ENCODE measurements at regions not wholly inside any gene's neighbourhood (a gene's known extent, or its start where the extent isn't known, plus 50 kb on each side); places are given as distances from the start of the nearest gene placed in this dataset.
"Not testable (repeated sequence)": the region's sequence is repeated elsewhere in the genome, so short reads cannot be mapped to it uniquely, and the experiment has no call there.

DNA sequence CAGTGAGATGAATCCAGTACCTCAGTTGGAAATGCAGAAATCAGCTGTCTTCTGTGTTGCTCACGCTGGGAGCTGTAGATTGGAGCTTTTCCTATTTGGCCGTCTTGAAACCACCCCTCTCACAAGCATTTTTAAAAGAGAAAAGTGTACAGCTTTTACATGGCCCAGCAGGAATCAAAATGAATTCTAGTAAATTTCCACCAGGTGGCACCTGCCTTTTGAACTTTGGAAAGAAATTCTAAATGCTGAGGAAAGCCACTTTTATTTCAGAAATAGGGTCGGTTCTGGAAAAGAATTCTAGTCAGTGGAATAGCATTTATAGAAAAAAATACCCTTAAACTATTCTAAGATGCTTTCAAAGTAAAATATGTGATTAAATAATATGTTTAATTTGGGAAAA is 647.8 kb downstream of the CD109 start:
- peak in 1 of 3 donors; percentile 15 for DNase-seq (ENCODE audit: low read depth in 2 of 3, low spot score in 2 of 3)

DNA sequence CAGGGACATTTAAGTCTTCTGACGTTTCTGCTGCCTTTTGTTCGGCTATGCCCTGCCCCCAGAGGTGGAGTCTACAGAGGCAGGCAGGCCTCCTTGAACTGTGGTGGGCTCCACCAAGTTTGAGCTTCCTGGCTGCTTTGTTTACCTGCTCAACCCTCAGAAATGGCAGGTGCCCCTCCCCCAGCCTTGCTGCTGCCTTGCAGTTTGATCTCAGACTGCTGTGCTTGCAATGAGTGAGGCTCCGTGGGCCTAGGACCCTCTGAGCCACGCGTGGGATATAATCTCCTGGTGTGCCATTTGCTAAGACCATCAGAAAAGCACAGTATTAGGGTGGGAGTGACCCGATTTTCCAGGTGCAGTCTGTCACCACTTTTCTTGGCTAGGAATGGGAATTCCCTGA is 647.3 kb downstream of the CD109 start:
- DNase-seq (ENCODE audit: low read depth in 2 of 3, low spot score in 2 of 3): not testable (repeated sequence)

DNA sequence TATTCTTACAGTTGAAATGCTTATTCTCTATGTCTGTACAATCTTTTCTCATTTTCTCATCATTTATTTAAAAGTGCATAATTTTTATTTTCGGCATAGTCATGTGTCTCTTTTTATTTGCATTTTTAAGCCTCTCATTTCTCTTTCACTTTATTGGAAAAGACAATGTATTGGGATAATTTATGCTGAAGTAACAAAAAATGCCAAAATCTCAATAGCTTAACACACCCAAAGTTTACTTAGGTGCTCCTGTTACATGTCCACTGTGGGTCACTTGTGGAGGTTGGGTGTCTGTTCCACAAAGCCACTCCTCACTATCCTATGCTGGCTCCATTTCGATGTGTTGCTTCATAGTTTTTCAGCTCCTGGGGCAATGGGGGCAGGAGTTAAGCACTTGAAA is 638.7 kb downstream of the CD109 start:
- DNase-seq (ENCODE audit: low read depth in 2 of 3, low spot score in 2 of 3): no peak

DNA sequence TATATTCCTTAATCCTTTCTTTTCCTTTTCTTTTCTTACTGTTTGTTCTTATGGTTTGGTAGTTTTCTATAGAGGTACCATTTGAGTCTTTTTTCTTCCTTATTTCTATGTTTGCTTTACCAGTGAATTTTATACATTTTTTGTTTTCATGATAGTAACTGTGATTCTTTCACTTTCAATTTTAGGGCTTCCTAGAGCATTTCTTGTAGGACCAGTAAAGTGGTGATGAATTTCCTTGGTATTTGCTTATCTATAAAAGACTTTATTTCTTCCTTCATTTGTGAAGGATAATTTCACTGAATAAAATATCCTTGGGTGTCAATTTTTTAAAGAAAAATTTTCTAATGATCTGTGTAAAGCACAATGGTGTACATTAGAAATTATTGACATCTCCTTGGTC is 637.4 kb downstream of the CD109 start:
- no peak for DNase-seq (ENCODE audit: low read depth in 2 of 3, low spot score in 2 of 3)

GRCh38 chr6:74320715-74321114 is 624.7 kb downstream of the CD109 start:
- DNase-seq (ENCODE audit: low read depth in 2 of 3, low spot score in 2 of 3): no peak

DNA sequence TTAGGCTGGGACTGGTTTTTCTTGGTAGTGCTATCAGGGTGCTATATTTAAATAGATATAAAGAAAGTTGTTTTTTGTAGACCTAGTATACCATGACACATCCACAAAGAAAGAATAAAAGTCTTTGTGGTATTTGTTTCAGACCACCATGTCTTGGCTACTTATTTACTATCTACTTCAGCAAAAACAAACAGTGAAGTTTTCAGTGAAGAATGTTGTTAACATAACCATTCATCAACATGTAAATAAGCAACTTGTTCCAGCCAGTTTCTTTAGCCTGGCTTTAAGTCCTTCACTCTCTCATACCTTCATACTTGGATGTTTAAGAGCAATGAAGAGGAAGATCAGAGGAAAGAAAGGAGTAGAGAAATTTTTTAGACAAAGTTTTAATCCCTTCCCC is 624.1 kb downstream of the CD109 start:
- no peak for DNase-seq (ENCODE audit: low read depth in 2 of 3, low spot score in 2 of 3)

GRCh38 chr6:74319292-74319691 is 623.3 kb downstream of the CD109 start:
- DNase-seq (ENCODE audit: low read depth in 2 of 3, low spot score in 2 of 3): no peak

GRCh38 chr6:74318738-74319137 is 622.7 kb downstream of the CD109 start:
- no peak for DNase-seq (ENCODE audit: low read depth in 2 of 3, low spot score in 2 of 3)

DNA sequence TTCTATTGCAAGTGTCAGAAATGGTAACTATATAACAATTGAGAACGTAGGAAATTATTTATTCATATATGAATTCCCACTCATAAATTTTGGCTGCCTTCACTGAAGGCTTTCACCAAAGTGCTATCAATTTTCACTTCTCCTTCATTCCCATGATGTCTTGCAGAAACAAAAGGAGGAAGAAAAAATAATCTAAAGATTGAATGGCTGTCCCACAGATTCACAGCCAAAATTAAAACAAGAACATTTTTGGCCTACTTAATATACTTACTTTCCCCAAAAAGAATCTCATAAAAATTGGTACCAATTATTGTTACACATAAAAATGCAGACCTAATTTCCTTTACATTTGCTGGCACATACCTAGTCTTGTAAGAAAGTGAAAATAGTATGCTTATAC is 616.1 kb downstream of the CD109 start:
- no peak for DNase-seq (ENCODE audit: low read depth in 2 of 3, low spot score in 2 of 3)

- no peak for DNase-seq (ENCODE audit: low read depth in 2 of 3, low spot score in 2 of 3)
Measured at GRCh38 chr6:74311431-74311830, 615.4 kb downstream of the CD109 start.

DNA sequence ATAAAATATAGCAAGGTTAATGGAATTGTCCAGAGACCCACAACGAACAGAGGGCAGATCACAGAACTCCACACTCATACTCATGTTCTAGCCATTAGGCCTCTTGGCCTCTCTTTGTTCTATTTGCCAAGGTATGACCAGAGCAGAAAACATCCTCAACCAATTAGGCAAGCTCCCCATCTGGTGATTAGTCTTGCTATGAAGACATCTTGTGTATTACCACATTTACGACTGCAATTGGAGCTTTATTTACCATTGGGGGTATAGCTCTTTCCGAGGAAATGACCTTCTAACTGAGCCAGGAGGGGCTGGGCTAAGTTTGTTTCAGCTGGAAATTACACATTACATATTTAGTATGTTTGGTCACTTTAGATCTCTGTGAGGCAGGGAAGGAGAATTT is 593.9 kb downstream of the CD109 start:
- DNase-seq (ENCODE audit: low read depth in 2 of 3, low spot score in 2 of 3): no peak

- DNase-seq (ENCODE audit: low read depth in 2 of 3, low spot score in 2 of 3): no peak
Measured at GRCh38 chr6:74287932-74288331, 591.9 kb downstream of the CD109 start.

- DNase-seq (ENCODE audit: low read depth in 2 of 3, low spot score in 2 of 3): no peak
Measured at GRCh38 chr6:74287441-74287840, 591.4 kb downstream of the CD109 start.

GRCh38 chr6:74284284-74284683 is 588.3 kb downstream of the CD109 start:
- no peak for DNase-seq (ENCODE audit: low read depth in 2 of 3, low spot score in 2 of 3)

- DNase-seq (ENCODE audit: low read depth in 2 of 3, low spot score in 2 of 3): no peak
Measured at GRCh38 chr6:74283532-74283931, 587.5 kb downstream of the CD109 start.

- no peak for DNase-seq (ENCODE audit: low read depth in 2 of 3, low spot score in 2 of 3)
Measured at GRCh38 chr6:74282143-74282689, 586.2 kb downstream of the CD109 start.

DNA sequence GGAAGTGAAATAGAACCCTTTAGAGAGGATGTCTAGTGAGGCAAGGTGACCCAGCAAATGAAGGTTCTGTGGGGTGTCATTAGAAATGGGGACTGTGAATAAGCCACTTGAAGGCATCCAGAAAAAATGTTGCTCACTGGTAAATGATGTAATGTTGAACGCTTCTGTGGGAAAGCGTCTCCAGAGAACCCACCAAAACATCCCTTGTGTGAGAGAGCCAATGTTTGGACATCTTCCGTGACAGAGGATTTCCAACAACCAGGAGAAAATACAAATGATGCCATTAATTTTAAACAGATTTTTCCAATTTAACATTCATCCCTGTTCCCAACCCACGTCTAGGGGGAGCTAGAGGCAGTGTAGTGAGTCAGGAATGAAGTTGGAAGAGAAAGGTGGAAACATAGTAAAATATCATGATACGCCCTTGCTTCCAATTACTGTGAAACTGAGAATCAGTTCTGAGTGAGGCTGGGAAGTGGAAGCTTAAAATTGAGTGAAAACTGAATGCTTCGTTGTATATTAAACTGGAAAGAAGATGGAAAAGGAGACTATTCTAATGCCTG is 584.2 kb downstream of the CD109 start:
- DNase-seq (ENCODE audit: low read depth in 2 of 3, low spot score in 2 of 3): no peak

DNA sequence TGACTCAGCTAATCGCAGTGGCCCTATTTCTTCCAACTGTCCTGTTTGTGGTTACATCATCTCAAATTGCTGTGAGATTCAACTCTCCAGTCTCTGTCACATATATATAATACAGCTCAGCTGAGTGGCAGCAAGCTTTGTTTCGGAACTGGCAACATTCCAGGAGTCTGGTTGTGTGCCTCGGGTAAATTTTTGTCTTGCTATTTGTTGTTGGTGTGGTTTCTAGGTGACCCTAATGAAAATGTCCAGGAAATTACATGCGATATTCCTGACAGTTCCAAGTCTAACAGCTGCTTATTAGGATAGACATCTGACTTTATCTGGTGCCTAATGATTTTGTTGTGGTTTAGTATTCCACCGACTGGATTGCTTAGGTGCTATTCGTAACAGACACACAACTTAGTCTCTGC is 581.8 kb downstream of the CD109 start:
- no peak for DNase-seq (ENCODE audit: low read depth in 2 of 3, low spot score in 2 of 3)

GRCh38 chr6:74273541-74273940 is 577.5 kb downstream of the CD109 start:
- DNase-seq (ENCODE audit: low read depth in 2 of 3, low spot score in 2 of 3): no peak

GRCh38 chr6:74269600-74269858 is 573.5 kb downstream of the CD109 start:
- DNase-seq (ENCODE audit: low read depth in 2 of 3, low spot score in 2 of 3): no peak

- no peak for DNase-seq (ENCODE audit: low read depth in 2 of 3, low spot score in 2 of 3)
Measured at GRCh38 chr6:74268815-74269599, 573.0 kb downstream of the CD109 start.

GRCh38 chr6:74259981-74260380 is 564.0 kb downstream of the CD109 start:
- DNase-seq (ENCODE audit: low read depth in 2 of 3, low spot score in 2 of 3): no peak

DNA sequence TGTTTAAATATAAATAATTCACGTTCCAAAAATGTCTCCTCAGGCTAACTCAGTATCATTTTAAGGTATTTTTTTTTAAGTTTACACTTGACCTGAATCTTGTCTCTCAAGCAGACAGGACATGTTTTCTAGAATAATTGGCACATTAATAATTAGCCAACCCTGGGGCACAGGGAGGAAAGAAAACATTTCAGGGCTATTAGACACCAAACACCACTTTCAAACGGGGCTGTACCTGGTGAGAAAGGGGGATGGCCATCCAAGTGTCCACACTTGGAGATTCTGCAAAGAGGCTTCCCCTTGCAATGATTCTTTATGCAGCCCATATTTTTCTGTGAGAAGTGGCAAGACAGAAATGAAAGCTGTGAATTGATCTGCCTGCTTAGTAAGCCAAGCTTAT is 560.8 kb downstream of the CD109 start:
- DNase-seq (ENCODE audit: low read depth in 2 of 3, low spot score in 2 of 3): no peak

Measured in hematopoietic multipotent progenitor cell (in vitro differentiated cells).